Tibial nerve (tissue), 4 donors: ENCODE measurements at regions not wholly inside any gene's neighbourhood (a gene's known extent, or its start where the extent isn't known, plus 50 kb on each side); places are given as distances from the start of the nearest gene placed in this dataset.

Experiments used
- EP300 ChIP-seq, 2 donors: sonication (generic); formaldehyde crosslinking; IDR thresholded peaks; one replicate each; pipeline ENCODE4 v1.6.1; 2017; ENCODE audit warnings: antibody characterized with exemption in 2 of 2, mild to moderate bottlenecking in 1 of 2
- POLR2A ChIP-seq, 2 donors: fragments of 450-650 bp; IDR thresholded peaks; one replicate each; pipeline ENCODE4 v1.6.1; 2017; ENCODE audit warnings: antibody characterized with exemption in 2 of 2, mild to moderate bottlenecking in 2 of 2, moderate library complexity in 2 of 2
- TF ChIP-seq, protein P1 (sequence below), 5 experiments: fragments of 200-600 bp in 3 of 5; fragments of 450-650 bp in 2 of 5; sonication (generic) in 3 of 5; IDR thresholded peaks; one replicate each; pipeline ENCODE4 v1.5.1; 2016 to 2019; ENCODE audit warnings: antibody characterized with exemption in 5 of 5, mild to moderate bottlenecking in 3 of 5, moderate library complexity in 2 of 5

GRCh38 chr4:18816228-18816895 lies 794.8 kb upstream of the LCORL start:
- TF ChIP-seq, protein P1, sequence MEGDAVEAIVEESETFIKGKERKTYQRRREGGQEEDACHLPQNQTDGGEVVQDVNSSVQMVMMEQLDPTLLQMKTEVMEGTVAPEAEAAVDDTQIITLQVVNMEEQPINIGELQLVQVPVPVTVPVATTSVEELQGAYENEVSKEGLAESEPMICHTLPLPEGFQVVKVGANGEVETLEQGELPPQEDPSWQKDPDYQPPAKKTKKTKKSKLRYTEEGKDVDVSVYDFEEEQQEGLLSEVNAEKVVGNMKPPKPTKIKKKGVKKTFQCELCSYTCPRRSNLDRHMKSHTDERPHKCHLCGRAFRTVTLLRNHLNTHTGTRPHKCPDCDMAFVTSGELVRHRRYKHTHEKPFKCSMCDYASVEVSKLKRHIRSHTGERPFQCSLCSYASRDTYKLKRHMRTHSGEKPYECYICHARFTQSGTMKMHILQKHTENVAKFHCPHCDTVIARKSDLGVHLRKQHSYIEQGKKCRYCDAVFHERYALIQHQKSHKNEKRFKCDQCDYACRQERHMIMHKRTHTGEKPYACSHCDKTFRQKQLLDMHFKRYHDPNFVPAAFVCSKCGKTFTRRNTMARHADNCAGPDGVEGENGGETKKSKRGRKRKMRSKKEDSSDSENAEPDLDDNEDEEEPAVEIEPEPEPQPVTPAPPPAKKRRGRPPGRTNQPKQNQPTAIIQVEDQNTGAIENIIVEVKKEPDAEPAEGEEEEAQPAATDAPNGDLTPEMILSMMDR (IDR thresholded peaks at IDR 0.05) = no peak
- TF ChIP-seq POLR2A (IDR thresholded peaks at IDR 0.05) (no peak), EP300 (IDR thresholded peaks at IDR 0.05) (no peak)
